ENCODE measurements at regions not wholly inside any gene's neighbourhood (a gene's known extent, or its start where the extent isn't known, plus 50 kb on each side); places are given as distances from the start of the nearest gene placed in this dataset.
A peak's percentile ranks its signal among the peaks of the same experiment; 100 is the strongest.

GRCh38 chr21:15676935-15677334 is 52.8 kb upstream of the USP25 start:
- TF ChIP-seq, protein P1, sequence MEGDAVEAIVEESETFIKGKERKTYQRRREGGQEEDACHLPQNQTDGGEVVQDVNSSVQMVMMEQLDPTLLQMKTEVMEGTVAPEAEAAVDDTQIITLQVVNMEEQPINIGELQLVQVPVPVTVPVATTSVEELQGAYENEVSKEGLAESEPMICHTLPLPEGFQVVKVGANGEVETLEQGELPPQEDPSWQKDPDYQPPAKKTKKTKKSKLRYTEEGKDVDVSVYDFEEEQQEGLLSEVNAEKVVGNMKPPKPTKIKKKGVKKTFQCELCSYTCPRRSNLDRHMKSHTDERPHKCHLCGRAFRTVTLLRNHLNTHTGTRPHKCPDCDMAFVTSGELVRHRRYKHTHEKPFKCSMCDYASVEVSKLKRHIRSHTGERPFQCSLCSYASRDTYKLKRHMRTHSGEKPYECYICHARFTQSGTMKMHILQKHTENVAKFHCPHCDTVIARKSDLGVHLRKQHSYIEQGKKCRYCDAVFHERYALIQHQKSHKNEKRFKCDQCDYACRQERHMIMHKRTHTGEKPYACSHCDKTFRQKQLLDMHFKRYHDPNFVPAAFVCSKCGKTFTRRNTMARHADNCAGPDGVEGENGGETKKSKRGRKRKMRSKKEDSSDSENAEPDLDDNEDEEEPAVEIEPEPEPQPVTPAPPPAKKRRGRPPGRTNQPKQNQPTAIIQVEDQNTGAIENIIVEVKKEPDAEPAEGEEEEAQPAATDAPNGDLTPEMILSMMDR (IDR thresholded peaks at IDR 0.05; ENCODE audit: unreplicated experiment) = no peak
- CTCF ChIA-PET = no interaction called here
- H3K4me3 Mint-ChIP-seq (ENCODE audit: unreplicated experiment) = no peak overlapping the region
- H3K9me3 Mint-ChIP-seq (ENCODE audit: unreplicated experiment) = no peaks in the 10 kb centered on the region
- no peaks in the 10 kb centered on the region for H3K4me1 Mint-ChIP-seq (ENCODE audit: insufficient read depth, unreplicated experiment)
- intact Hi-C loops (cut with micrococcal nuclease) = no loop called here
- H3K36me3 Mint-ChIP-seq (ENCODE audit: insufficient read depth, unreplicated experiment) = no peaks in the 10 kb centered on the region
- BruUV-seq (replicated peaks) = no TSS peak
- no peaks in the 10 kb centered on the region for H3K27me3 Mint-ChIP-seq (ENCODE audit: insufficient read depth, unreplicated experiment)
- no peak overlapping the region for H3K27ac Mint-ChIP-seq (ENCODE audit: low read depth, unreplicated experiment)
- POLR2A ChIA-PET = no interaction called here
- peak; percentile 15 for DNase-seq (ENCODE audit: unreplicated experiment)

DNA sequence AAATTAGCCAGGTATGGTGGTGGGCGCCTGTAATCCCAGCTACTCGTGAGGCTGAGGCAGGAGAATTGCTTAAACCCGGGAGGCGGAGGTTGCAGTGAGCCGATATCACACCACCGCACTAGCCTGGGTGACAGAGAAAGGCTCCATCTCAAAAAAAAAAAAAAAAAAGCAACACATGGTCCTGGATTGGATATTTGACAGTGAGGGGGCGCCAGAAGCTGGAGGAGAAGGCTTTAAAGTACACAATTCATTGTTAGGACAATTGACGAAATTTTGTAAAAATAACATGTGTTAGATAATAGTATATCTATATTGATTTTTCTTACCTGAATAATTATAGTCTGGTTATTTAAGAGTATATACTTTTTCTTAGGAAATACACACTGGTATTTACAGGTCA is 50.2 kb upstream of the USP25 start:
- intact Hi-C loops (cut with micrococcal nuclease) = no loop called here
- H3K27me3 Mint-ChIP-seq (ENCODE audit: insufficient read depth, unreplicated experiment) = no peaks in the 10 kb centered on the region
- H3K4me3 Mint-ChIP-seq (ENCODE audit: unreplicated experiment) = no peak overlapping the region
- H3K4me1 Mint-ChIP-seq (ENCODE audit: insufficient read depth, unreplicated experiment) = peaks cover 15% of the 10 kb centered on the region
- BruUV-seq (replicated peaks) = no TSS peak
- CTCF ChIA-PET = interaction anchor here (0.6 to 1.4 kb wide), 4 partner anchors 39 to 1160 kb away, joined by 3 read pairs; no protein-coding TSS in a partner anchor
- no peaks in the 10 kb centered on the region for H3K9me3 Mint-ChIP-seq (ENCODE audit: unreplicated experiment)
- DNase-seq (ENCODE audit: unreplicated experiment) = no peak
- H3K36me3 Mint-ChIP-seq (ENCODE audit: insufficient read depth, unreplicated experiment) = no peaks in the 10 kb centered on the region
- POLR2A ChIA-PET = interaction anchor here (0.9 kb wide), 1 partner anchor 51 kb away, joined by 3 read pairs; no protein-coding TSS in a partner anchor
- H3K27ac Mint-ChIP-seq (ENCODE audit: low read depth, unreplicated experiment) = no peak overlapping the region
- TF ChIP-seq, protein P1 (IDR thresholded peaks at IDR 0.05; ENCODE audit: unreplicated experiment) = no peak

All from MCF 10A (cell line).